PC-3 (cell line): ENCODE measurements at regions not wholly inside any gene's neighbourhood (a gene's known extent, or its start where the extent isn't known, plus 50 kb on each side); places are given as distances from the start of the nearest gene placed in this dataset.

Experiments used
- ATAC-seq: fragments of 200-7000 bp; cut with Tn5 transposase; 2 replicates; pipeline ENCODE4 v1.9.1; 2020; ENCODE audit warnings: mild to moderate bottlenecking, moderate library complexity
- BruUV-seq: library from RNA; stranded (reverse); fragments of 400-500 nt; replicated peaks from 2 replicates; lab custom pipeline; 2021; lab: Mats Ljungman, UMichigan
- CTCF ChIA-PET: fragments of 300-600 bp; sonication (Branson Sonifier 250); formaldehyde crosslinking; loops from one replicate; lab custom pipeline; 2022; ENCODE audit warnings: antibody characterized with exemption; lab: Charles Lee
- POLR2A ChIA-PET: fragments of 300-600 bp; sonication (Branson Sonifier 250); formaldehyde crosslinking; loops from one replicate; lab custom pipeline; 2022; ENCODE audit warnings: antibody characterized with exemption; ENCODE audit not compliant: unreplicated experiment; lab: Charles Lee
- DNase-seq: peaks from one replicate; pipeline ENCODE4 v3.0.0-alpha.2; 2015
- H2AFZ ChIP-seq: fragments of 300-600 bp; sonication (generic); 2 replicates; pipeline ENCODE4 v1.6.0; 2016; ENCODE audit warnings: antibody characterized with exemption, low read length
- H3F3A ChIP-seq: fragments of 300-600 bp; sonication (generic); one replicate; pipeline ENCODE4 v1.6.0; 2017; ENCODE audit warnings: antibody characterized with exemption, low read length, control low read depth, mild to moderate bottlenecking; ENCODE audit not compliant: unreplicated experiment
- H3K27ac ChIP-seq: fragments of 300-600 bp; sonication (generic); 2 replicates; pipeline ENCODE4 v1.5.1; 2016; ENCODE audit warnings: mild to moderate bottlenecking, low read length
- H3K27me3 ChIP-seq: fragments of 300-600 bp; sonication (generic); 2 replicates; pipeline ENCODE4 v1.6.1; 2016; ENCODE audit warnings: low read length, mixed read lengths
- H3K36me3 ChIP-seq: fragments of 300-600 bp; sonication (generic); 2 replicates; pipeline ENCODE4 v1.6.1; 2016; ENCODE audit warnings: low read depth, mixed run types, low read length, mixed read lengths
- H3K4me1 ChIP-seq: fragments of 300-600 bp; sonication (generic); 2 replicates; pipeline ENCODE4 v1.5.1; 2016; ENCODE audit warnings: low read length; ENCODE audit not compliant: insufficient read depth
- H3K4me2 ChIP-seq: fragments of 300-600 bp; sonication (generic); 2 replicates; pipeline ENCODE4 v1.6.0; 2016; ENCODE audit warnings: low read length
- H3K4me3 ChIP-seq: fragments of 300-600 bp; sonication (generic); 2 replicates; pipeline ENCODE4 v1.5.1; 2016; ENCODE audit warnings: mild to moderate bottlenecking, low read length, mixed read lengths
- H3K79me2 ChIP-seq: fragments of 300-600 bp; sonication (generic); 2 replicates; pipeline ENCODE4 v1.6.1; 2017; ENCODE audit warnings: low read length, mixed read lengths
- H3K9ac ChIP-seq: fragments of 300-600 bp; sonication (generic); 2 replicates; pipeline ENCODE4 v1.6.0; 2016; ENCODE audit warnings: mild to moderate bottlenecking, low read length
- H3K9me2 ChIP-seq: fragments of 300-600 bp; sonication (generic); replicated peaks from 2 replicates; pipeline ENCODE4 v1.6.1; 2016; ENCODE audit warnings: mixed run types, low read length, mixed read lengths
- H3K9me3 ChIP-seq: fragments of 300-600 bp; sonication (generic); 2 replicates; pipeline ENCODE4 v1.6.1; 2016; ENCODE audit warnings: low read length, mixed read lengths
- H4K20me1 ChIP-seq: fragments of 300-600 bp; sonication (generic); 2 replicates; pipeline ENCODE4 v1.6.1; 2016; ENCODE audit warnings: low read length, mixed read lengths
- EZH2 ChIP-seq: fragments of 300-600 bp; sonication (generic); IDR thresholded peaks from one replicate; pipeline ENCODE4 v1.6.1; 2017; ENCODE audit warnings: antibody characterized with exemption, mild to moderate bottlenecking, low read length; ENCODE audit not compliant: unreplicated experiment
- EZH2phosphoT487 ChIP-seq: fragments of 300-600 bp; sonication (generic); IDR thresholded peaks from 2 replicates; pipeline ENCODE4 v1.6.1; 2018; ENCODE audit warnings: mild to moderate bottlenecking, antibody characterized with exemption, low read length, borderline replicate concordance
- intact Hi-C: fragments of 100-400 bp; cut with micrococcal nuclease; formaldehyde crosslinking; loops from 2 replicates; pipeline ENCODE4 v1.9.0; 2023
- TF ChIP-seq, protein P1 (sequence below): fragments of 300-600 bp; sonication (generic); conservative IDR thresholded peaks from 2 replicates; pipeline ENCODE4 v1.5.1; 2017; ENCODE audit warnings: antibody characterized with exemption, low read depth, mild to moderate bottlenecking, low read length

DNA sequence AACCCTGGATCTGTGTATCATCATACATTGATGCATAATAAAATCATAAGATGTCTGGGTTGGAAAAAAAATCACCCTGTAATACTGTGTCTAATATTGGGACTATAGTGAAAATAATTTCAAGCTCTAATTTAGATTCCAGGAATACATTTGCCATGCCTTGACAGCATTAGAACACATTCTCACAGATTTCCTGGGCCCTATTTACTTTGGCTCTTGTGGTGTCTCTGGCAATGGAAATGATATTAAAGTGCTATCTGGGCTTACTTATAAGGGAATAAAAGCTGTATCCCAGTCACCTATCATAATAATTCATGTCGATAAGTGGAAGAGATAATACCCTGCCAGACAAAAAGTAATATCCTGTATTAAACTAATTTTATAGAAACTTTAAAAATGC is 472.0 kb downstream of the ZPLD1 start:
- intact Hi-C loops = no loop called here
- TF ChIP-seq EZH2 = no peak
- TF ChIP-seq, protein P1, sequence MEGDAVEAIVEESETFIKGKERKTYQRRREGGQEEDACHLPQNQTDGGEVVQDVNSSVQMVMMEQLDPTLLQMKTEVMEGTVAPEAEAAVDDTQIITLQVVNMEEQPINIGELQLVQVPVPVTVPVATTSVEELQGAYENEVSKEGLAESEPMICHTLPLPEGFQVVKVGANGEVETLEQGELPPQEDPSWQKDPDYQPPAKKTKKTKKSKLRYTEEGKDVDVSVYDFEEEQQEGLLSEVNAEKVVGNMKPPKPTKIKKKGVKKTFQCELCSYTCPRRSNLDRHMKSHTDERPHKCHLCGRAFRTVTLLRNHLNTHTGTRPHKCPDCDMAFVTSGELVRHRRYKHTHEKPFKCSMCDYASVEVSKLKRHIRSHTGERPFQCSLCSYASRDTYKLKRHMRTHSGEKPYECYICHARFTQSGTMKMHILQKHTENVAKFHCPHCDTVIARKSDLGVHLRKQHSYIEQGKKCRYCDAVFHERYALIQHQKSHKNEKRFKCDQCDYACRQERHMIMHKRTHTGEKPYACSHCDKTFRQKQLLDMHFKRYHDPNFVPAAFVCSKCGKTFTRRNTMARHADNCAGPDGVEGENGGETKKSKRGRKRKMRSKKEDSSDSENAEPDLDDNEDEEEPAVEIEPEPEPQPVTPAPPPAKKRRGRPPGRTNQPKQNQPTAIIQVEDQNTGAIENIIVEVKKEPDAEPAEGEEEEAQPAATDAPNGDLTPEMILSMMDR = no peak
- no peak for TF ChIP-seq EZH2phosphoT487
- Histone ChIP-seq H3K4me2 (no peak overlapping the region), H4K20me1 (no peaks in the 10 kb centered on the region), H2AFZ (no peak overlapping the region), H3K4me1 (no peaks in the 10 kb centered on the region), H3K9me2 (no peaks in the 10 kb centered on the region), H3K9me3 (no peaks in the 10 kb centered on the region), H3K9ac (no peak overlapping the region), H3K27ac (no peak overlapping the region), H3K27me3 (0 out of 2 replicates have a peak, but pooled peaks cover 9% of the 10 kb centered on the region), H3K79me2 (no peaks in the 10 kb centered on the region), H3K4me3 (no peak overlapping the region), H3F3A (no peaks in the 10 kb centered on the region), H3K36me3 (no peaks in the 10 kb centered on the region)
- CTCF ChIA-PET = no interaction called here
- ATAC-seq (no peak), DNase-seq (no peak)
- POLR2A ChIA-PET = no interaction called here
- BruUV-seq = no TSS peak

DNA sequence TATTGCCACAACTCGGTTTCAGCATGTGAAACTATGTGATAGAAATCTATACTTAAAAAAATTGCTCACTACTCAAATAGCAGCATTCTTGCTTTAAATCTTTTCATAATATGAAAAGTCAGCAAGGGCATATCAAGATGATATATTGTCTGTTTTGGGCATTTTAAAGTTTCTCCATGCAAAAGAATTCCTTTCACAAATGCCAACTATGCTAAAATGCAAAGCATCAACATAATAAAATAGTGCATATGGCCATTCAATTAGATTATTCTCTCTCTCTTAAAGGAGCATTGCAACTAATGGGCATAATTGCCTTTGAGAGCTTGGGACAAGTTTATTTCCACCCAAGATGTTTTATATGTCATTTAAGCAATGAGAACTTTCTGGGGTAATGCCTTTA is 475.1 kb downstream of the ZPLD1 start:
- BruUV-seq = no TSS peak
- Histone ChIP-seq H3K27ac (no peak overlapping the region), H3K79me2 (no peaks in the 10 kb centered on the region), H3K4me1 (no peaks in the 10 kb centered on the region), H3K9me3 (no peaks in the 10 kb centered on the region), H3K36me3 (no peaks in the 10 kb centered on the region), H3K27me3 (0 out of 2 replicates have a peak, but pooled peaks cover 9% of the 10 kb centered on the region), H3K4me3 (no peak overlapping the region), H2AFZ (no peak overlapping the region), H3K9ac (no peak overlapping the region), H3K9me2 (no peaks in the 10 kb centered on the region), H3K4me2 (no peak overlapping the region), H3F3A (no peaks in the 10 kb centered on the region), H4K20me1 (no peaks in the 10 kb centered on the region)
- ATAC-seq (no peak), DNase-seq (no peak)
- POLR2A ChIA-PET = no interaction called here
- CTCF ChIA-PET = no interaction called here
- no peak for TF ChIP-seq EZH2phosphoT487
- TF ChIP-seq EZH2 = no peak
- TF ChIP-seq, protein P1 = no peak
- intact Hi-C loops = no loop called here

DNA sequence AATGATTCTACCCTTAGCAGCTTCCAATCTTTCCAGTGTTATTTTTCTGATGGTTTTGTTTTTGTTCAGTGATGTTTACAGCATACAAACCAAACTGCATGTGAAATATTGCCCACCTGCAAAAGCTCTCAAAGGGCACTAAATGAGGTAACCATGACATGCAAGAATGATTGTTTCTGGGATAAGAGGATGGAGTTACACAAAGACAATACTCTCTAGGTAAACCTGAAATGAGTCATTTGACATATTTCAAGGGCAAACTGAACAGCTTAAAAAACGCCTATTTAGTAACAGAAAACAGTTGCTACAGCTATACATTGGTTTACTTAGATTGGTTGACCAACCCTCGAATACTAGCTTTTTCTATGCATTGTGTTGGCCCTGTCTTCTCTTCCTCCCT is 481.7 kb downstream of the ZPLD1 start:
- H3K9ac ChIP-seq = no peak overlapping the region
- no peak overlapping the region for H3K4me3 ChIP-seq
- no peaks in the 10 kb centered on the region for H3K27me3 ChIP-seq
- POLR2A ChIA-PET = no interaction called here
- no peaks in the 10 kb centered on the region for H4K20me1 ChIP-seq
- H2AFZ ChIP-seq = no peak overlapping the region
- no peaks in the 10 kb centered on the region for H3K9me3 ChIP-seq
- TF ChIP-seq EZH2 (no peak), EZH2phosphoT487 (no peak)
- TF ChIP-seq, protein P1 = no peak
- DNase-seq = no peak
- CTCF ChIA-PET = no interaction called here
- no peak overlapping the region for H3K27ac ChIP-seq
- no TSS peak for BruUV-seq
- ATAC-seq = no peak
- no peak overlapping the region for H3K4me2 ChIP-seq
- H3K36me3 ChIP-seq = no peaks in the 10 kb centered on the region
- no peaks in the 10 kb centered on the region for H3F3A ChIP-seq
- no peaks in the 10 kb centered on the region for H3K9me2 ChIP-seq
- intact Hi-C loops = no loop called here
- H3K79me2 ChIP-seq = no peaks in the 10 kb centered on the region
- H3K4me1 ChIP-seq = no peaks in the 10 kb centered on the region
